OCI-LY1 (cell line): ENCODE measurements at regions not wholly inside any gene's neighbourhood (a gene's known extent, or its start where the extent isn't known, plus 50 kb on each side); places are given as distances from the start of the nearest gene placed in this dataset.

ENCODE experiments used
- CTCF ChIP-seq: fragments of 200-600 bp; sonication (generic), shearing (Covaris generic); IDR thresholded peaks from 2 replicates; pipeline ENCODE4 v1.5.1; 2017; ENCODE audit warnings: mild to moderate bottlenecking, antibody characterized with exemption, low read length, moderate library complexity, mixed read lengths
- EZH2 ChIP-seq: fragments of 200-600 bp; sonication (generic), shearing (Covaris generic); IDR thresholded peaks from 2 replicates; pipeline ENCODE4 v1.8.0; 2017; ENCODE audit warnings: borderline replicate concordance, mixed run types, mild to moderate bottlenecking, antibody characterized with exemption, low read length, moderate library complexity, mixed read lengths

- TF ChIP-seq CTCF, result no peak
- no peak for TF ChIP-seq EZH2
Observed at GRCh38 chr2:75998451-75998850, 287.7 kb upstream of the GCFC2 start.
